ENCODE measurements at regions not wholly inside any gene's neighbourhood (a gene's known extent, or its start where the extent isn't known, plus 50 kb on each side); places are given as distances from the start of the nearest gene placed in this dataset.

DNA sequence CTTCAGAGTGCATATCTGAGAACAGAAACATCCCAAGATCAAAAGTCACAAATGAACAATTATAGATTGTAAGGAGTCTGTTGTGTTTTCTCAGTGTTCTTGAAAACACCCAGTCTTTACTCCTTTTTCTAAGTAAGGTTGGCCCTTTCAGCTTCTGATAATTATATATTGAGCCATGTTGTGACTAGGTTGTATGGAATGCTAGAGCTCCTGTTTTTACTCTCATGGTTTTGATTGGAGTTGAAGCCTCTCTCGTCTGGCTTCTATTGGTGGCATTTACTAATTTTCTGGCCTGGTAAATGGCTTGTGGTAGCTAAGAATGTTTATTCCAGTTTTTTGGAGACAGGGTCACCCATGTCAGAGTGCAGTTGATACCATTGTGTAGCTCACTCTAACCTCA lies 84.7 kb downstream of the NDUFS5 start:
- no peak for TF ChIP-seq ZNF384 (IDR thresholded peaks at IDR 0.05)
- TF ChIP-seq LEF1 (IDR thresholded peaks at IDR 0.05; ENCODE audit: borderline replicate concordance), result no peak
- TF ChIP-seq, protein P1, sequence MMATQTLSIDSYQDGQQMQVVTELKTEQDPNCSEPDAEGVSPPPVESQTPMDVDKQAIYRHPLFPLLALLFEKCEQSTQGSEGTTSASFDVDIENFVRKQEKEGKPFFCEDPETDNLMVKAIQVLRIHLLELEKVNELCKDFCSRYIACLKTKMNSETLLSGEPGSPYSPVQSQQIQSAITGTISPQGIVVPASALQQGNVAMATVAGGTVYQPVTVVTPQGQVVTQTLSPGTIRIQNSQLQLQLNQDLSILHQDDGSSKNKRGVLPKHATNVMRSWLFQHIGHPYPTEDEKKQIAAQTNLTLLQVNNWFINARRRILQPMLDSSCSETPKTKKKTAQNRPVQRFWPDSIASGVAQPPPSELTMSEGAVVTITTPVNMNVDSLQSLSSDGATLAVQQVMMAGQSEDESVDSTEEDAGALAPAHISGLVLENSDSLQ (IDR thresholded peaks at IDR 0.05), result no peak
- TF ChIP-seq NFRKB (IDR thresholded peaks at IDR 0.05), result no peak
- TF ChIP-seq SUZ12 (IDR thresholded peaks at IDR 0.05), result no peak
- no peak for TF ChIP-seq L3MBTL2 (conservative IDR thresholded peaks at IDR 0.05)
- no peak for TF ChIP-seq CTBP1 (IDR thresholded peaks at IDR 0.05; ENCODE audit: borderline replicate concordance)
- no peak for TF ChIP-seq TARDBP (IDR thresholded peaks at IDR 0.05)
- no peak for TF ChIP-seq SP1 (IDR thresholded peaks at IDR 0.05)
- no peak for TF ChIP-seq ARNT (IDR thresholded peaks at IDR 0.05)
- no peak for TF ChIP-seq FOXK2 (IDR thresholded peaks at IDR 0.05)
- no peak for TF ChIP-seq FOXA1 (IDR thresholded peaks at IDR 0.05)
- ChIA-PET CTCF (interaction anchor here (0.5 to 3.1 kb wide), 3 partner anchors 11 to 82 kb away, joined by 3 to 12 read pairs (median 4); no protein-coding TSS in a partner anchor), POLR2A (interaction anchor here (0.7 to 0.9 kb wide), 2 partner anchors 16 to 22 kb away, joined by 3 to 6 read pairs; no protein-coding TSS in a partner anchor)
- no peak for DNase-seq (ENCODE audit: extremely low spot score)

DNA sequence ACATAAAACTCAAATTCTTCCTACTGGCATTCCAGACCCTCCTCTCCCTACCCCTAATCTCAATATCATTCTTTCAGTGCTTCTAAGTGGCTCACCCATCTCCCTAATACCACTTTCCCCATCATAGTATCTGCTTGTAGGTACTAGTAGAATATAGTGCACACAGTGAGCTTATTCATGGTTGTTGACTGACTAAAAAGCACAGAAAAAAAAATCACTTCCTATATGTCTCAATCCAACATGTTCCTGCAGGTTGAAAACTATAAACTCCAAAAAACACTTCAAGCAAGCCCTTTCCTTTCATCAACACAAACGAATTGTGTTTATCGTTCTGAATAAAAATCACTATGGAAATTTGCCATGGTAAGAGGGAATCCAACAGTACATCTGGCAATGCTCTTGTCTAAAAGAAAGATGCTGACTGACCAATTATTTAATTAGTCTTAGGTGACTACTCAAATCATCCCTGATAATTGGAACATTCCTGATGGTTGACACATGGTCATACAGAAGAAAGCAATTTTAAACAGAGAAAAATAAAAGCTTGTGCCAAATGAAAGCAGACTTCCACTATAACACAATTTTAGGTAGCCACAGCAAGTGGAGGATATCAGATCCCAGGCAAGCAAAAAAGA lies 87.1 kb downstream of the NDUFS5 start:
- ChIA-PET CTCF (interaction anchor here (0.5 to 0.7 kb wide), 2 partner anchors 8 to 376 kb away, joined by 3 read pairs; no protein-coding TSS in a partner anchor), POLR2A (interaction anchor here (0.5 kb wide), 1 partner anchor 499 kb away, joined by 4 read pairs; no protein-coding TSS in a partner anchor)
- no peak for TF ChIP-seq ZNF384 (IDR thresholded peaks at IDR 0.05)
- no peak for DNase-seq (ENCODE audit: extremely low spot score)

DNA sequence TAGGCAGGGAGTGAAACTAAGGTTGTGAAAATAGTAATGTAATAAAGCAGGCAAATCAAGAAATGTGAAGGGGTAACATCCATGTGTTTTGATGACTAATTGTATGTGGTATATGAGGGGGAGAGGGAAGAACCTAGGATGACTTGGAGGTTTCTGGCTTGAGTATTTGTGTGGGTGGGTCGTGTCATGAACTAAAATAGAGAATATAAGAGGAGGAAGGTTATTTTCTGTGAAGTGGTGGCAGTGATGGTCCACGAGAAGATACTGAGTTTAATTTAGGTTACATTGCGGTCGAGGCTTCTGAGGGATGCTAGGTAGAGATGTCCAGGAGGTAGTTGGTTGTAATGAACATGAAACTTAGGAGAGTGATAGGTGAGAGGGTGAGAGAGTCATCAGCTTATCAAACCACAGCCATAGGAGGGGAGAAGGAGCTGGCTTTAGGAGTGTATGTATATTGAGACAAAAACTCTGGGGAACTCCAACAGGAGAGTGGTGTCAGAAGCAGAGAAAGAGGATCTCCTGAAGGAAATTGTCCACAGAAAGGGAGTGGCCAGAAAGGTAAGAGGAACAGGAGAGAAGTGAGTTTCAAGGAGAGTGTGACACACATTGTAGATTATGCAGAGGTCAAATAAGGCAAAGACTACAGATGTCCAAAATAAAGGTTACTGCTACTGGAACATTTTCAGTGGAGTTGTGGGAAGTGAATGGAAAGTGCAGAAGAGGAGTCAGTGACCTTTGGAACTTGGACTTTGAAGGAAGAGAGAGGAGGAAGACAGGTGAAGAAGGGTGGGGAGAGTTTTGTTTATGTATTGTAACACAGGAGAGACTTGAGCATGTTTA lies 89.0 kb upstream of the MACF1 start:
- ChIA-PET CTCF (interaction anchor here (0.7 to 1.0 kb wide), 2 partner anchors 17 to 77 kb away, joined by 3 to 4 read pairs; no protein-coding TSS in a partner anchor), POLR2A (no interaction called here)
- TF ChIP-seq SP1 (IDR thresholded peaks at IDR 0.05) (no peak), FOXK2 (IDR thresholded peaks at IDR 0.05) (no peak), FOXM1 (IDR thresholded peaks at IDR 0.05; ENCODE audit: borderline replicate concordance) (no peak), BHLHE40 (IDR thresholded peaks at IDR 0.05; ENCODE audit: borderline replicate concordance) (no peak), SUZ12 (IDR thresholded peaks at IDR 0.05) (no peak), NFRKB (IDR thresholded peaks at IDR 0.05) (no peak), TARDBP (IDR thresholded peaks at IDR 0.05) (no peak), L3MBTL2 (conservative IDR thresholded peaks at IDR 0.05) (no peak), HDGF (IDR thresholded peaks at IDR 0.05; ENCODE audit: borderline replicate concordance) (no peak), CTBP1 (IDR thresholded peaks at IDR 0.05; ENCODE audit: borderline replicate concordance) (no peak)
- TF ChIP-seq, protein P1 (IDR thresholded peaks at IDR 0.05), result no peak
- DNase-seq (ENCODE audit: extremely low spot score), result no peak

DNA sequence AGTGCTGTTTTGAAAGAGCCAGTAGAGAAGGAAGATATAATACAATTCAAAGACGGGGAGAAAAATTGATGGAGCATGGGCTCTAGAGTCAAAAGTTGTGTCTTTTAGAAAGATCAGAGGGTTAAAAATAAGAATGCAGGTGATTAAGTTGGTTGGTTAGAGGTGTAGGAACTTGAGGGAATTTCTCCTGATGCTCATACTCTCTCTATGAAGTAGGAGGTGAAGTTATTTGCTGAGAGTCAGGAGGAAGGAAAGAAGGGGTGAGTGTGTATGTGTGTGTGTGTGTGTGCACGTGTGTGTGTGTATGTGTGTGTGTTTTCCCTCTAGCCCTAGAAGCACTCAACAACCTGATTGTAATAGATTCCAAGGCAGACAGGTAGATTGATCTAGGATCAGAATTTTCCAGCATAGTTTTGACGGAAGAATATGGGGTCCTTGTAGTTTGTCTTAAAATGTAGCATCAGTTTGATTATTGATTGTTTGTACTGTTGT lies 88.3 kb upstream of the MACF1 start:
- TF ChIP-seq FOXM1 (IDR thresholded peaks at IDR 0.05; ENCODE audit: borderline replicate concordance) (no peak), NFRKB (IDR thresholded peaks at IDR 0.05) (no peak), SUZ12 (IDR thresholded peaks at IDR 0.05) (no peak), FOXA1 (IDR thresholded peaks at IDR 0.05) (no peak), ZNF384 (IDR thresholded peaks at IDR 0.05) (no peak), TARDBP (IDR thresholded peaks at IDR 0.05) (no peak), FOXK2 (IDR thresholded peaks at IDR 0.05) (no peak), BHLHE40 (IDR thresholded peaks at IDR 0.05; ENCODE audit: borderline replicate concordance) (no peak), L3MBTL2 (conservative IDR thresholded peaks at IDR 0.05) (no peak), ELF4 (IDR thresholded peaks at IDR 0.05) (no peak), SP1 (IDR thresholded peaks at IDR 0.05) (no peak), LEF1 (IDR thresholded peaks at IDR 0.05; ENCODE audit: borderline replicate concordance) (no peak), HDGF (IDR thresholded peaks at IDR 0.05; ENCODE audit: borderline replicate concordance) (no peak), CTBP1 (IDR thresholded peaks at IDR 0.05; ENCODE audit: borderline replicate concordance) (no peak), ARNT (IDR thresholded peaks at IDR 0.05) (no peak)
- TF ChIP-seq, protein P1 (IDR thresholded peaks at IDR 0.05), result no peak
- CTCF ChIA-PET, result interaction anchor here (1.0 to 1.5 kb wide), 2 partner anchors 16 to 76 kb away, joined by 4 to 6 read pairs; no protein-coding TSS in a partner anchor
- POLR2A ChIA-PET, result interaction anchor here (0.8 kb wide), 1 partner anchor 10 kb away, joined by 3 read pairs; no protein-coding TSS in a partner anchor
- DNase-seq (ENCODE audit: extremely low spot score), result no peak

DNA sequence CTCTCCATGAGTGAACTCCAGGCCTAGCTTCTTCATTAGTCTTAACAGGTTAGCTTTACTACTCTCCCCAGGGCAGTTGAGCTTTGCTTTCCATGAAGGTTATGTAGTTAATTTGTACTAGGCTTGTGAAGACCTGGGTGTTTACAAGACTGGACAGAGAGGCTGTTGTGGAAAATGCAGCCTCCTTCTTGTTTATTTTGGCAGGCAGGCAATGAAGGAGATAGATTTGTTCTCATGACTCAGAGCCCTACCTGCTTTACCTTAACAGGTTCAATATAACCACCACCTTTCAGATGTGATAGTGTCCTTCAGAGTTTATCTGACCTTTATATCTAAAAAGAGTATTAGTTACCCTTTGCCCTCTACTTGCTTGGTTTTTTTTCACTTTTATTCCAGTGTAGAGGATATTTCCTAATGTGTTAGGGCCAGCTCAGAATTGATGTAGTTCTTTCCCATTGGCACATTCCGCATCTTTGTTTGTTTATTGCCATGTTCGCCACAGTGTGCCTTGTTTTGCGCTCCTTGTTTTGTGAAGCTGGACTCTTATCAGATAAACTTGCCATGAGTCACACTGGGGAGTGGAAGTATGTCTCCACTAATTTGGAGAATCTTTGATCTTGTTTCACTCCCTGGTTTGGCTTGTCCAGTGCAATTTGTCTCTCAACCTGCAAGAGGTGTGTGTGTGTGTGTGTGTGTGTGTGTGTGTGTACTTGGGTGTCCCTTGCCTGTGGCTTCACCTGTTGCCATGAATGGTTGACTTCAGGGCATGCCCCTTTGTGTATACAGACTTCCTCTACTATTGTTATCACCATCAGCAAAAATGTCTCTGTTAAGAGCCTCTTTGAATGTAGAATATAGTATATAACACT lies 87.4 kb upstream of the MACF1 start:
- no peak for TF ChIP-seq ELF4 (IDR thresholded peaks at IDR 0.05)
- TF ChIP-seq LEF1 (IDR thresholded peaks at IDR 0.05; ENCODE audit: borderline replicate concordance), result no peak
- TF ChIP-seq CTBP1 (IDR thresholded peaks at IDR 0.05; ENCODE audit: borderline replicate concordance), result no peak
- TF ChIP-seq FOXM1 (IDR thresholded peaks at IDR 0.05; ENCODE audit: borderline replicate concordance), result no peak
- no peak for TF ChIP-seq L3MBTL2 (conservative IDR thresholded peaks at IDR 0.05)
- no peak for TF ChIP-seq SUZ12 (IDR thresholded peaks at IDR 0.05)
- no peak for TF ChIP-seq BHLHE40 (IDR thresholded peaks at IDR 0.05; ENCODE audit: borderline replicate concordance)
- TF ChIP-seq ARNT (IDR thresholded peaks at IDR 0.05), result no peak
- no peak for TF ChIP-seq SP1 (IDR thresholded peaks at IDR 0.05)
- no peak for TF ChIP-seq FOXK2 (IDR thresholded peaks at IDR 0.05)
- TF ChIP-seq, protein P1 (IDR thresholded peaks at IDR 0.05), result no peak
- no peak for TF ChIP-seq NFRKB (IDR thresholded peaks at IDR 0.05)
- no peak for TF ChIP-seq ZNF384 (IDR thresholded peaks at IDR 0.05)
- no peak for TF ChIP-seq TARDBP (IDR thresholded peaks at IDR 0.05)
- TF ChIP-seq FOXA1 (IDR thresholded peaks at IDR 0.05), result no peak
- no peak for TF ChIP-seq HDGF (IDR thresholded peaks at IDR 0.05; ENCODE audit: borderline replicate concordance)
- DNase-seq (ENCODE audit: extremely low spot score), result no peak
- ChIA-PET CTCF (interaction anchor here (0.6 to 1.5 kb wide), 2 partner anchors 37 to 75 kb away, joined by 3 to 6 read pairs; no protein-coding TSS in a partner anchor), POLR2A (interaction anchor here (0.8 to 1.0 kb wide), 2 partner anchors 10 to 11 kb away, joined by 3 read pairs; no protein-coding TSS in a partner anchor)
